ENCODE measurements at regions not wholly inside any gene's neighbourhood (a gene's known extent, or its start where the extent isn't known, plus 50 kb on each side); places are given as distances from the start of the nearest gene placed in this dataset.

- TF ChIP-seq, protein P1, sequence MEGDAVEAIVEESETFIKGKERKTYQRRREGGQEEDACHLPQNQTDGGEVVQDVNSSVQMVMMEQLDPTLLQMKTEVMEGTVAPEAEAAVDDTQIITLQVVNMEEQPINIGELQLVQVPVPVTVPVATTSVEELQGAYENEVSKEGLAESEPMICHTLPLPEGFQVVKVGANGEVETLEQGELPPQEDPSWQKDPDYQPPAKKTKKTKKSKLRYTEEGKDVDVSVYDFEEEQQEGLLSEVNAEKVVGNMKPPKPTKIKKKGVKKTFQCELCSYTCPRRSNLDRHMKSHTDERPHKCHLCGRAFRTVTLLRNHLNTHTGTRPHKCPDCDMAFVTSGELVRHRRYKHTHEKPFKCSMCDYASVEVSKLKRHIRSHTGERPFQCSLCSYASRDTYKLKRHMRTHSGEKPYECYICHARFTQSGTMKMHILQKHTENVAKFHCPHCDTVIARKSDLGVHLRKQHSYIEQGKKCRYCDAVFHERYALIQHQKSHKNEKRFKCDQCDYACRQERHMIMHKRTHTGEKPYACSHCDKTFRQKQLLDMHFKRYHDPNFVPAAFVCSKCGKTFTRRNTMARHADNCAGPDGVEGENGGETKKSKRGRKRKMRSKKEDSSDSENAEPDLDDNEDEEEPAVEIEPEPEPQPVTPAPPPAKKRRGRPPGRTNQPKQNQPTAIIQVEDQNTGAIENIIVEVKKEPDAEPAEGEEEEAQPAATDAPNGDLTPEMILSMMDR (IDR thresholded peaks at IDR 0.05), result no peak
- TF ChIP-seq POLR2A (IDR thresholded peaks at IDR 0.05) (no peak), EP300 (IDR thresholded peaks at IDR 0.05) (no peak)
Observed at GRCh38 chrX:68895341-68895755, 66.5 kb downstream of the EFNB1 start.

Measured in sigmoid colon (tissue), 4 donors.